DND-41 (cell line): ENCODE measurements at regions not wholly inside any gene's neighbourhood (a gene's known extent, or its start where the extent isn't known, plus 50 kb on each side); places are given as distances from the start of the nearest gene placed in this dataset.

Experiments
- EZH2 ChIP-seq: IDR thresholded peaks from 3 replicates; pipeline ENCODE4 v1.6.1; 2012; ENCODE audit warnings: borderline replicate concordance, low read depth, mild to moderate bottlenecking, moderate library complexity, low read length, inconsistent platforms; ENCODE audit not compliant: severe bottlenecking
- TF ChIP-seq, protein P1 (sequence below): IDR thresholded peaks from 2 replicates; pipeline ENCODE4 v1.5.1; 2012; ENCODE audit warnings: borderline replicate concordance, low read length, moderate library complexity, mild to moderate bottlenecking; ENCODE audit not compliant: poor library complexity, severe bottlenecking; ENCODE audit errors: extremely low read depth

- TF ChIP-seq, protein P1, sequence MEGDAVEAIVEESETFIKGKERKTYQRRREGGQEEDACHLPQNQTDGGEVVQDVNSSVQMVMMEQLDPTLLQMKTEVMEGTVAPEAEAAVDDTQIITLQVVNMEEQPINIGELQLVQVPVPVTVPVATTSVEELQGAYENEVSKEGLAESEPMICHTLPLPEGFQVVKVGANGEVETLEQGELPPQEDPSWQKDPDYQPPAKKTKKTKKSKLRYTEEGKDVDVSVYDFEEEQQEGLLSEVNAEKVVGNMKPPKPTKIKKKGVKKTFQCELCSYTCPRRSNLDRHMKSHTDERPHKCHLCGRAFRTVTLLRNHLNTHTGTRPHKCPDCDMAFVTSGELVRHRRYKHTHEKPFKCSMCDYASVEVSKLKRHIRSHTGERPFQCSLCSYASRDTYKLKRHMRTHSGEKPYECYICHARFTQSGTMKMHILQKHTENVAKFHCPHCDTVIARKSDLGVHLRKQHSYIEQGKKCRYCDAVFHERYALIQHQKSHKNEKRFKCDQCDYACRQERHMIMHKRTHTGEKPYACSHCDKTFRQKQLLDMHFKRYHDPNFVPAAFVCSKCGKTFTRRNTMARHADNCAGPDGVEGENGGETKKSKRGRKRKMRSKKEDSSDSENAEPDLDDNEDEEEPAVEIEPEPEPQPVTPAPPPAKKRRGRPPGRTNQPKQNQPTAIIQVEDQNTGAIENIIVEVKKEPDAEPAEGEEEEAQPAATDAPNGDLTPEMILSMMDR, result no peak
- no peak for TF ChIP-seq EZH2
These were observed 1156.5 kb downstream of the OLFM4 start for GRCh38 chr13:54185101-54185500.
